NOMO-1 treated with DMSO at 0.1 percent for 48 hours (cell line): ENCODE measurements at regions not wholly inside any gene's neighbourhood (a gene's known extent, or its start where the extent isn't known, plus 50 kb on each side); places are given as distances from the start of the nearest gene placed in this dataset.

Source experiments
- DNase-seq: peaks from one replicate; lab custom pipeline; 2025; ENCODE audit not compliant: unreplicated experiment; lab: John Stamatoyannopoulos, UW

- DNase-seq, result no peak
Measured at GRCh38 chr2:239640676-239641578, 240.1 kb upstream of the HDAC4 start.

DNA sequence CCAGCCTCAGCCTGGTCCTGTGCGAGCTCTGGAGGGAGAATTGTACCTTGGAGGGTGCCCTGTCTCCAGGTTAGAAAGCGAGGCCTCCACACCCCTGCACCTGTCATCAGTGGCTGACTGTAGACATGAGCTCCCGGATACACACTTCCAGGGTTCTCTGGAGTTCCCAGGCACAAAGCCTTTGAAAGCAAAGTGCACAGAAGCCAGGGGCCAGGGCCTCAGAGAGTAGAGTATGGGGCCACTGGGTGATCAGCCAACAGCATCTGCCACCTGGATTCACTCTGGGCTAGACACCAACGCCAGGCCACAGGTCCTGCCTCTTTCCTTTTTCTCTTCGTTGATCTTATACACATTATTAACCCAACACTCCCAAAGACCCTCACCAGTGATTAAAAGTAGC is 239.4 kb upstream of the HDAC4 start:
- DNase-seq, result no peak

DNA sequence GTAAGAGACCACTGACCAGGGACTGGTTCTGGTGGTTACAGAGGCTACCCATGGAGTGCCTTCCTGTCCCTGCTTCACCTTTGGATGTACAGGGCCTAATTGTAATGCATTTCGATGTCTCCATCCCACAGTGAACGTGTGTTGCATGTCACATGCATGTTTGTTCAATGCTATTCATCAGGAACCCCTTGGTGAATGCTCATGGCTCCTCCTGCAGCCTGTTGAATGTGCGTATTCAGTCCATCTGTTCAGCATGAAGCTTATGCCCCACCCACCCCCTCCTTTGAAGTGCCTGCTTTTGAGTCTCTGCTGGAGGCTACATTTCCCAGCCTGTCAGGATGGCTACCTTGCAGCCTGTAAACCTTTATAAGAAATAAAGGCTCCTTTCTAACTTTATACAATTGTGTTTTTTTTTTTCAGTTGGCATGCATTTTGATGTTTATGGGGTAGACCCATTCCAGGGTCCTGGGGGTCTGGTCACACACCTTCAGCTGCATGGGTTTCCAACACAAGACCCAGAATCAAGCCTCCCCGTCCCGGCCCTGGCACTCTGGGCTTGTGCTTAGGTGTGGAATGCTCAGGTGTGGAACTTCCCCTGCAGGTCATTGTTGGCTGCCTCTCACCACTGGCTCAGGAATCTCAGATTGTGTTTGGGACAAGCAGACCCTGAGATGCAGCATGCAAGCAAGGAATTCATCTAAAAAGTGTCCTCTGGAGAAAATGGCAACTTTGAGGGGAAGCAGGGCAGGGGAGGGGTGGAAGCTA is 238.8 kb upstream of the HDAC4 start:
- no peak for DNase-seq

GRCh38 chr2:239638376-239638775 is 237.6 kb upstream of the HDAC4 start:
- no peak for DNase-seq

- no peak for DNase-seq
Measured at GRCh38 chr2:239636808-239637207, 236.0 kb upstream of the HDAC4 start.

- no peak for DNase-seq
Measured at GRCh38 chr2:239634769-239635168, 233.9 kb upstream of the HDAC4 start.

DNA sequence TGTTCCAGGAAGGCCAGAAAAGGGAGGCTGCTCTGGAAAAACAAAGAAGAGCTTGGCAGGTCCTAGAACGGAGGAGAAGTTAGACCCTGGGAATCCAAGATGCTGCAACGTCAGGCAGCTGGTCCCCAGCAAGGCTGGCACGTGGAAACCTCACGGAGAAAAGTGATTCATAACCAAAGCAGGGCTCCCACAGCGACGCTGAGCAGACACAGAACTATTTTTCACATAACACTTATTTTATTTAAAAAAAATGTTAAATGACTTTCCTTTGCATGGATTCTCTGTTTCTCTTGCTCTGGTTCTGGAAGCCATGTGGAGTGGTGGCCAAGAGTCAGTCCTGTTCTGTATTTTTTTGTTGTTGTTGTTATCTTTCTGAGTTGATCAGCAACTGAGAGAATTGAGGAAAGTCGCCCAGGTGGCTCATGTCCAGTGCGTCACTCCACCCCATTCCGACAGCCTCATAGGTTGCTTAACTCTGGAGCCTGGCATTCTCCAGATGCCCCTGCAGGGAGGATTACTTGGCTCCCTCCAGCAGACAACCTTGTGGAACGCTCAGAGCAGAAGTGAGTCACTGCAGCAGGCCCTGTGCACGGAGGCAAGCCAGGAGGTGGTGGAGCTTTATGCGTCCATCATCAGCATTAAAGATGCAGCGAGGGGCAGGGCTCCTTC is 229.9 kb upstream of the HDAC4 start:
- DNase-seq, result no peak

DNA sequence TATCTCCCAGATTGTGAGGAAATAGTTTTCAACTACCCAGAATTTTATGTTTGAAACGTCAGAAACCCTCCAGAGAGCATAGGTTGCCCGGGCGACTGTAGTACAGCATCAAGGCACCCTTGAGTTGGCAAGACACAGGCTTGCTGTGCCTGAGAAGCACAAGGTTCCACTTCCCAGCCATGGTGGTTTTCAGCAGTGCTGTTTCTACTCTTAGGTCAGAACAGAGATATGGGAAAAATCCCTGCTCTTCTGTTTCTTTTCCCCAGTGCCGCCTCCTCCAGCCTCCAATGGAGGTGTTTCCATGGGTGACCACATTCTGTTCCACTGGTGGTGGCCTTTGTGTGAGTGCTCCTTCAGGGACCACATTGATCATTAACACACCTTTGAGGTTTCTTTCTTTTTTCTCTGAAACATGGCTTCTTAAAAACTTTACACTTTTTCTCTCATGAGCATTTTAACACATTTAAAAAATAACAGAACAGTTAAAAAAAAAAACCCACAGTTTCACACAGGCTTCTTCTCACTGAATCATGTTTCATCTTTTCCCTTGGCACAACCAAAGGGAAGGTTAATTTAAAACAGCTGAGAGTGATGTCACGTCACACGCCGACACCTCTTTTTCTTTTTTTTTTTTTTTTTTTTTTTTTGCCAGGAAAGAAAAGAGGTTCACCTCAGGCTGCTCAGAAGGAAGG is 229.3 kb upstream of the HDAC4 start:
- DNase-seq, result no peak

DNA sequence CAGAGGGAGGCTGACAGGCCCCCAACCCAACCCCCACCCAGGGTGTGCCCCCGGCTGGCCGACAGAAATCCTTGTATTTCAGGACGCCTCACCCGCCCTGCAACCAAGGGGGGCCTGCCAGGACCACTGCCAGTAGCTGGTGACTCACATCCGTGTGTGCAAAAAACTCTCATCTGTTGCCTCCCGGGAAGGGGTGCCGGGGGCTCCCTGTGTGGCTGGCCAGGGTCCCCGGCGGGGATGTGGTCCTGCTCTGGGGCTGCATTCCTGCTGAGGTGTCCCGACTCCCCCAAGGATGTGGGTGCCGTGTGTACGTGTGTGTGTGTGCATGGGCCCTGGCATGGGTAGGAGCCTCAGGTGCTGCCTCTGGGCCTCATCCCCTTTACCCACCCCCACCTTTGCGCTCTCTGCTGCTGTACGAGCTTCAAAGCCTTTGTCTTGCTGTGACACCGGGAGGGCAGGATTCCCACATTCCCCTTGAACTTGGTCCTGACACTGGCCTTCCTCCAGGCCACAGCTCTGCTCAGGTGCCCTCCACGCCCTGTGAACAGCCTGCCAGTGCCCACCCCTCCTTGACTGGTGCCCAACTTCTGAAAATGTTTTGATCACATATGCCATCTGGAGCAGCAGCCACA is 226.3 kb upstream of the HDAC4 start:
- DNase-seq, result no peak

DNA sequence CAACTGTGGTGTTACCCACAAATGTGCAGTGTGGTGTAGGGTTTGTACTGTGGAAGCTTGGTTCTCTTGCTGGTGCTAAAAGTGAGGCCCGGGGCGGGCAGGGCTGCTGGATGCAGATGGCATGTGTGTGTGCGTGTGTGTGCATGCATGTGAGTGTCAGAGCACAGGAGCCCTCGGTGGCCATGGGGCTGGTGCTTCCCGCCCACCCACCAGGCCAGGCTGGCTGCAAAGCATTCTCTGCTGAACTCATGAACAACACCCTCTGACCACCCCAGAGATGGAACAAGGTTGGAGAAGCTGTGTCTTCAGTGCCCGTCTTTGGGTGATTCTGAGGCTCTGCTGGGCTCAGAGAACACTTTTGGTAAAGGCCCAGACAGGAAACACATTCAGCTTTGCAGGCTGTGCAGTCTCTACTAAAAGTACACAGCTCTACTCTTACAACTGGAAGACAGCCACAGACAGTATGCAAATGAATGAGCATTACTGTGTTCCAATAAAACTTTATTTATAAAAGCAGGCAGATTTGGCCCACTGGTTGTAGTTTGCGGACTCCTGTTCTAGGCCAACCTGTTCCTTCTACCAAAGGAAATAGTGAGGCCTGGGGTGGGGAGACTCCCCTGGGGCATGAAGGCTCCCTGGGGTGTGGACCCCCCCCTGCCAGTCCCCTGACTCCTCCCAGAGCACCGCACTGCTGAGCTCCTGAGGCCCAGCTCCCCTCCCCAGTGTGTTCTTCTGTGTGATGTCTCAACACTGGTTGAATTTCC is 225.3 kb upstream of the HDAC4 start:
- no peak for DNase-seq

GRCh38 chr2:239625156-239625845 is 224.5 kb upstream of the HDAC4 start:
- no peak for DNase-seq

DNA sequence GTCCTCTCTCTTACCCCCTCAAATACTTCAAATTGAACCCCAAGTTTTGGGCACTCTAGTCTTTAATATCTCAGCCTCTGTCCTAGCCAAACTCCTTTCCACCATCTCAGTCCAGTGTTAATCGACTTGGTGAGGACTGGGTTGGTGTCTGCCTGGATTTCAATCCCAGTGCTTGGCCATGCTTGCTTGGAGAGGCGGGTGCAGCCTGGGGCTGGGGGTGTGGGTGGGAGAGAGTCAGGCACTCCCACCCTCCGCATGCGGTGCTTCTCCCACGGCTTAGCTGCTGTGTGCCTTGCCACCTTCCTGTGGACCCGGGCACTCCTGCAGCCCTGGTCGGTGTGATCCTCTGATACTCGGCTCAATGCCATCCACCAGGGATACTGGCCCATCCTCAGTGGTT is 220.8 kb upstream of the HDAC4 start:
- no peak for DNase-seq

DNA sequence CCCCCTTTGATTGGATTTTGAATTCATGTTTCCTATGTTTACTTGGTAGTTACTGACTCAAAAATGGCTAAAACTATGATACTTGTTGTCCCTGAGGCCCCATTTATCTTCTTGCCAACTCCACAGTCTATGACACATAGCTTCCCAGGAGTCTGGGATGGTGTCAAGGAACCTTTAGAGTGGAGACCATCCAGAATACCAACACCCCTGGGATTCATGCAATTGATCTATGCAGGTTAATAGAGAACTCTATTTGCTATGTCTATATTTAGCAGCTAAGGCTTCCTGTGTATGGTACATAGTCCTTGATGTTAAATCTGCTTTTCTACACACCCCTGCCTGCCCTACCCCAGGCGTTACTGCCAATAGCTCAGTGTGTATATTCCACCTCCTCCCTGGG is 218.5 kb upstream of the HDAC4 start:
- DNase-seq, result no peak

GRCh38 chr2:239616729-239617128 is 215.9 kb upstream of the HDAC4 start:
- no peak for DNase-seq

- no peak for DNase-seq
Measured at GRCh38 chr2:239612133-239612532, 211.3 kb upstream of the HDAC4 start.

GRCh38 chr2:239611222-239611795 is 210.5 kb upstream of the HDAC4 start:
- no peak for DNase-seq

- no peak for DNase-seq
Measured at GRCh38 chr2:239610457-239611221, 209.8 kb upstream of the HDAC4 start.

GRCh38 chr2:239609607-239610310 is 208.9 kb upstream of the HDAC4 start:
- DNase-seq, result no peak
